HK-2 (cell line): ENCODE measurements at regions not wholly inside any gene's neighbourhood (a gene's known extent, or its start where the extent isn't known, plus 50 kb on each side); places are given as distances from the start of the nearest gene placed in this dataset.

ENCODE experiments used
- DNase-seq: peaks from one replicate; pipeline ENCODE4 v3.0.0-alpha.2; 2018; ENCODE audit not compliant: unreplicated experiment

- DNase-seq = no peak
Measured at GRCh38 chr12:19867970-19868369, 428.7 kb downstream of the AEBP2 start.

GRCh38 chr12:19869413-19869812, 430.1 kb downstream of the AEBP2 start:
- no peak for DNase-seq

- DNase-seq = no peak
Measured at GRCh38 chr12:19872621-19873540, 433.6 kb downstream of the AEBP2 start.

- no peak for DNase-seq
Measured at GRCh38 chr12:19880076-19880475, 440.8 kb downstream of the AEBP2 start.

- DNase-seq = no peak
Measured at GRCh38 chr12:19880721-19881120, 441.4 kb downstream of the AEBP2 start.

- no peak for DNase-seq
Measured at GRCh38 chr12:19882346-19882745, 443.1 kb downstream of the AEBP2 start.

GRCh38 chr12:19884021-19884492, 444.8 kb downstream of the AEBP2 start:
- no peak for DNase-seq

GRCh38 chr12:19885093-19885812, 446.0 kb downstream of the AEBP2 start:
- no peak for DNase-seq

GRCh38 chr12:19886065-19886464, 446.8 kb downstream of the AEBP2 start:
- no peak for DNase-seq

- DNase-seq = no peak
Measured at GRCh38 chr12:19886639-19887064, 447.4 kb downstream of the AEBP2 start.

GRCh38 chr12:19890024-19890423, 450.7 kb downstream of the AEBP2 start:
- DNase-seq = no peak

GRCh38 chr12:19891936-19892591, 452.8 kb downstream of the AEBP2 start:
- no peak for DNase-seq

- no peak for DNase-seq
Measured at GRCh38 chr12:19893514-19893913, 454.2 kb downstream of the AEBP2 start.

- DNase-seq = no peak
Measured at GRCh38 chr12:19894050-19894449, 454.8 kb downstream of the AEBP2 start.

GRCh38 chr12:19894803-19895202, 455.5 kb downstream of the AEBP2 start:
- DNase-seq = no peak

- no peak for DNase-seq
Measured at GRCh38 chr12:19895246-19896020, 456.1 kb downstream of the AEBP2 start.

- DNase-seq = no peak
Measured at GRCh38 chr12:19896041-19896440, 456.7 kb downstream of the AEBP2 start.

- DNase-seq = no peak
Measured at GRCh38 chr12:19896534-19896933, 457.2 kb downstream of the AEBP2 start.

GRCh38 chr12:19897900-19898408, 458.7 kb downstream of the AEBP2 start:
- DNase-seq = no peak

- DNase-seq = no peak
Measured at GRCh38 chr12:19901841-19902240, 462.5 kb downstream of the AEBP2 start.

GRCh38 chr12:19904819-19905218, 463.5 kb upstream of the PDE3A start:
- DNase-seq = no peak
